Right atrium auricular region (tissue), 2 donors: ENCODE measurements at regions not wholly inside any gene's neighbourhood (a gene's known extent, or its start where the extent isn't known, plus 50 kb on each side); places are given as distances from the start of the nearest gene placed in this dataset.

Experiments
- DNase-seq: peaks from one replicate; pipeline ENCODE4 v3.0.0-alpha.2; 2019; ENCODE audit warnings: low spot score
- H3K27ac ChIP-seq, 2 donors: fragments of 200-600 bp; sonication (generic); 1 replicate in 1 of 2; 2 replicates in 1 of 2; pipeline ENCODE4 v1.5.1; 2016 to 2019
- H3K27me3 ChIP-seq, 2 donors: fragments of 200-600 bp; sonication (generic); one replicate each; pipeline versions ENCODE4 v1.5.1 to v1.6.0; 2017 to 2019
- H3K36me3 ChIP-seq: fragments of 200-600 bp; sonication (generic); one replicate; pipeline ENCODE4 v1.5.1; 2016
- H3K4me1 ChIP-seq, 2 donors: fragments of 200-600 bp; sonication (generic); one replicate each; pipeline versions ENCODE4 v1.5.1 to v1.6.0; 2017 to 2019
- H3K4me3 ChIP-seq, 2 donors: fragments of 200-600 bp; sonication (generic); 1 replicate in 1 of 2; 2 replicates in 1 of 2; pipeline ENCODE4 v1.5.1; 2017 to 2019; ENCODE audit warnings: mild to moderate bottlenecking in 1 of 2, moderate library complexity in 1 of 2
- H3K9me3 ChIP-seq, 2 donors: fragments of 200-600 bp; sonication (generic); one replicate each; pipeline ENCODE4 v1.5.1; 2019
- TF ChIP-seq, protein P1 (sequence below), 2 donors: fragments of 200-600 bp; sonication (generic); IDR thresholded peaks; one replicate each; pipeline ENCODE4 v1.5.1; 2019; ENCODE audit warnings: antibody characterized with exemption in 2 of 2

- Histone ChIP-seq H3K4me3 (no peak overlapping the region), H3K27me3 (no peaks in the 10 kb centered on the region), H3K27ac (no peak overlapping the region), H3K36me3 (no peaks in the 10 kb centered on the region), H3K9me3 (no peaks in the 10 kb centered on the region), H3K4me1 (no peaks in the 10 kb centered on the region)
- DNase-seq, result no peak
- TF ChIP-seq, protein P1, sequence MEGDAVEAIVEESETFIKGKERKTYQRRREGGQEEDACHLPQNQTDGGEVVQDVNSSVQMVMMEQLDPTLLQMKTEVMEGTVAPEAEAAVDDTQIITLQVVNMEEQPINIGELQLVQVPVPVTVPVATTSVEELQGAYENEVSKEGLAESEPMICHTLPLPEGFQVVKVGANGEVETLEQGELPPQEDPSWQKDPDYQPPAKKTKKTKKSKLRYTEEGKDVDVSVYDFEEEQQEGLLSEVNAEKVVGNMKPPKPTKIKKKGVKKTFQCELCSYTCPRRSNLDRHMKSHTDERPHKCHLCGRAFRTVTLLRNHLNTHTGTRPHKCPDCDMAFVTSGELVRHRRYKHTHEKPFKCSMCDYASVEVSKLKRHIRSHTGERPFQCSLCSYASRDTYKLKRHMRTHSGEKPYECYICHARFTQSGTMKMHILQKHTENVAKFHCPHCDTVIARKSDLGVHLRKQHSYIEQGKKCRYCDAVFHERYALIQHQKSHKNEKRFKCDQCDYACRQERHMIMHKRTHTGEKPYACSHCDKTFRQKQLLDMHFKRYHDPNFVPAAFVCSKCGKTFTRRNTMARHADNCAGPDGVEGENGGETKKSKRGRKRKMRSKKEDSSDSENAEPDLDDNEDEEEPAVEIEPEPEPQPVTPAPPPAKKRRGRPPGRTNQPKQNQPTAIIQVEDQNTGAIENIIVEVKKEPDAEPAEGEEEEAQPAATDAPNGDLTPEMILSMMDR (IDR thresholded peaks at IDR 0.05), result no peak
These were observed 336.6 kb downstream of the DSC3 start for GRCh38 chr18:30705943-30706342.

- TF ChIP-seq, protein P1 (IDR thresholded peaks at IDR 0.05), result no peak
- no peaks in the 10 kb centered on the region for H3K4me1 ChIP-seq
- no peak overlapping the region for H3K4me3 ChIP-seq
- no peaks in the 10 kb centered on the region for H3K27me3 ChIP-seq
- no peak overlapping the region for H3K27ac ChIP-seq
- DNase-seq, result no peak
- no peaks in the 10 kb centered on the region for H3K36me3 ChIP-seq
- no peaks in the 10 kb centered on the region for H3K9me3 ChIP-seq
These were observed 344.0 kb downstream of the DSC3 start for GRCh38 chr18:30698571-30698970.

- no peak for DNase-seq
- no peaks in the 10 kb centered on the region for H3K36me3 ChIP-seq
- no peaks in the 10 kb centered on the region for H3K27me3 ChIP-seq
- no peaks in the 10 kb centered on the region for H3K4me1 ChIP-seq
- TF ChIP-seq, protein P1 (IDR thresholded peaks at IDR 0.05), result no peak
- H3K27ac ChIP-seq, result no peak overlapping the region
- no peaks in the 10 kb centered on the region for H3K9me3 ChIP-seq
- no peak overlapping the region for H3K4me3 ChIP-seq
These were observed 346.3 kb downstream of the DSC3 start for GRCh38 chr18:30696201-30696600.

- H3K27me3 ChIP-seq, result no peaks in the 10 kb centered on the region
- no peak for DNase-seq
- no peak overlapping the region for H3K27ac ChIP-seq
- TF ChIP-seq, protein P1 (IDR thresholded peaks at IDR 0.05), result no peak
- no peaks in the 10 kb centered on the region for H3K36me3 ChIP-seq
- no peaks in the 10 kb centered on the region for H3K4me1 ChIP-seq
- no peaks in the 10 kb centered on the region for H3K9me3 ChIP-seq
- H3K4me3 ChIP-seq, result no peak overlapping the region
These were observed 347.8 kb downstream of the DSC3 start for GRCh38 chr18:30694773-30695172.

DNA sequence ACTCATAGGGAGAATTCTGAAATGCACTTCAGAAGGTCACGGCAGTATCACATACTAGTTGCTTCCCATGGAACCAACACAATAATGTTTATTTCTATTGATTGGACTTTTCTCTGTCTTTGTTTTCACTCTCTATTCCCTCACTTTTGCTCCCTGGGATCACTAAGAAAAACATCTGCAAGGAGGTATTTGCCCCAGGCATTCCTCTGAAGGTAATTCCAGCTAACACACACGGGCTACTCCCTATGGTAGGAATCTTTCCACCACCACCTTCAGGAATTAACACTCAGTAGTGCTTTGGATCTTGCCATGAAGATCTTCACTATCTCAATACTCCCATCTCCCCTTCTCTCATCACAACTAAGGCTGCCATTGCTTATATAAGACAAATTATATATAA, 353.3 kb downstream of the DSC3 start:
- Histone ChIP-seq H3K9me3 (no peaks in the 10 kb centered on the region), H3K4me3 (no peak overlapping the region), H3K27me3 (no peaks in the 10 kb centered on the region), H3K4me1 (no peaks in the 10 kb centered on the region), H3K36me3 (no peaks in the 10 kb centered on the region), H3K27ac (no peak overlapping the region)
- TF ChIP-seq, protein P1 (IDR thresholded peaks at IDR 0.05), result no peak
- DNase-seq, result no peak

GRCh38 chr18:30687501-30687900, 355.0 kb downstream of the DSC3 start:
- no peaks in the 10 kb centered on the region for H3K4me1 ChIP-seq
- no peak for DNase-seq
- TF ChIP-seq, protein P1 (IDR thresholded peaks at IDR 0.05), result no peak
- no peak overlapping the region for H3K27ac ChIP-seq
- H3K4me3 ChIP-seq, result no peak overlapping the region
- H3K9me3 ChIP-seq, result no peaks in the 10 kb centered on the region
- no peaks in the 10 kb centered on the region for H3K27me3 ChIP-seq
- H3K36me3 ChIP-seq, result no peaks in the 10 kb centered on the region
